HepG2 (cell line): ENCODE measurements at regions not wholly inside any gene's neighbourhood (a gene's known extent, or its start where the extent isn't known, plus 50 kb on each side); places are given as distances from the start of the nearest gene placed in this dataset.

ENCODE experiments used
- ATAC-seq: fragments of 200-7000 bp; cut with Tn5 transposase; 3 replicates; pipeline ENCODE4 v1.9.1; 2020; ENCODE audit warnings: mild to moderate bottlenecking, moderate library complexity
- BruUV-seq: library from RNA; stranded (reverse); fragments of 400-500 nt; replicated peaks from 2 replicates; lab custom pipeline; 2021; lab: Mats Ljungman, UMichigan
- CTCF ChIA-PET: fragments of 300-600 bp; formaldehyde crosslinking; extraction: SDS; loops from one replicate; lab custom pipeline; 2021; ENCODE audit warnings: low total read pairs, inconsistent platforms, low intra/inter-chr PET ratio; lab: Yijun Ruan, JAX
- POLR2A ChIA-PET: fragments of 350-600 bp; sonication (Branson Sonifier 250); formaldehyde crosslinking; loops from one replicate; lab custom pipeline; 2020; ENCODE audit warnings: antibody characterized with exemption, inconsistent platforms; lab: Yijun Ruan, JAX
- DNase-seq: peaks from one replicate; pipeline ENCODE4 v3.0.0-alpha.2; 2015; ENCODE audit warnings: low spot score
- FAIRE-seq: peaks from 3 replicates; lab custom pipeline; 2011; peaks lifted over from hg19 to GRCh38; lab: Jason Lieb, UNC
- H2AFZ ChIP-seq: one replicate; pipeline ENCODE4 v1.6.1; 2011; ENCODE audit warnings: low read length, inconsistent platforms
- H3K27ac ChIP-seq: fragments of 300-600 bp; 3 replicates; pipeline ENCODE4 v1.8.0; 2011; ENCODE audit warnings: mixed run types, mild to moderate bottlenecking, mixed read lengths, low read length, inconsistent platforms; ENCODE audit not compliant: insufficient read depth; ENCODE audit errors: extremely low read length
- H3K27me3 ChIP-seq, 2 experiments: fragments of 200-600 bp in 1 of 2; 2 replicates in 1 of 2; 3 replicates in 1 of 2; pipeline versions ENCODE4 v1.6.0 to v1.8.0; 2011; ENCODE audit warnings: low read length in 2 of 2, mild to moderate bottlenecking in 2 of 2, moderate library complexity in 2 of 2, inconsistent platforms in 1 of 2; ENCODE audit not compliant: insufficient read depth in 2 of 2, control insufficient read depth in 1 of 2
- H3K36me3 ChIP-seq, 2 experiments: fragments of 200-600 bp in 1 of 2; replicated peaks in 1 of 2; 2 replicates in 1 of 2; 3 replicates in 1 of 2; pipeline versions ENCODE4 v1.5.1 to v1.8.0; 2011; ENCODE audit warnings: low read length in 2 of 2, inconsistent platforms in 1 of 2; ENCODE audit not compliant: insufficient read depth in 2 of 2, control insufficient read depth in 1 of 2
- H3K4me1 ChIP-seq: 2 replicates; pipeline ENCODE4 v1.5.1; 2012; ENCODE audit warnings: low read length, inconsistent platforms; ENCODE audit not compliant: insufficient read depth
- H3K4me2 ChIP-seq: 2 replicates; pipeline ENCODE4 v1.6.0; 2011; ENCODE audit warnings: low read depth, low read length, inconsistent platforms
- H3K4me3 ChIP-seq, 3 experiments: fragments of 200-600 bp in 1 of 3; sonication (generic), shearing (Covaris generic) in 1 of 3; replicated peaks in 1 of 3; 2 replicates each; pipeline ENCODE4 v1.5.1; 2011 to 2016; ENCODE audit warnings: low read length in 3 of 3, inconsistent platforms in 2 of 3, low read depth in 2 of 3, mild to moderate bottlenecking in 2 of 3, control low read depth in 1 of 3, mixed read lengths in 1 of 3; ENCODE audit not compliant: insufficient read depth in 1 of 3
- H3K79me2 ChIP-seq: one replicate; pipeline ENCODE4 v1.6.1; 2011; ENCODE audit warnings: low read length, inconsistent platforms; ENCODE audit not compliant: insufficient read depth
- H3K9ac ChIP-seq: 2 replicates; pipeline ENCODE4 v1.6.0; 2011; ENCODE audit warnings: mild to moderate bottlenecking, low read depth, low read length, inconsistent platforms; ENCODE audit not compliant: insufficient read depth
- H3K9me3 ChIP-seq: 2 replicates; pipeline ENCODE4 v1.5.1; 2012; ENCODE audit warnings: mild to moderate bottlenecking, low read length
- H4K20me1 ChIP-seq: 2 replicates; pipeline ENCODE4 v1.6.0; 2011; ENCODE audit warnings: inconsistent platforms, mild to moderate bottlenecking, low read length, moderate library complexity; ENCODE audit not compliant: insufficient read depth
- ASH2L ChIP-seq: fragments of 300-600, 200-600 bp; sonication (generic); IDR thresholded peaks from 2 replicates; pipeline ENCODE4 v1.7.0; 2017; ENCODE audit warnings: low read depth, mild to moderate bottlenecking, moderate library complexity, mixed read lengths, low read length; ENCODE audit not compliant: insufficient read length
- MAFF ChIP-seq: IDR thresholded peaks from 2 replicates; pipeline ENCODE4 v1.6.1; 2011; ENCODE audit warnings: low read depth, low read length, improper control_type of control experiment
- MAFG ChIP-seq: sonication (generic); formaldehyde crosslinking; IDR thresholded peaks from 2 replicates; pipeline ENCODE4 v1.5.1; 2020; ENCODE audit warnings: mild to moderate bottlenecking, missing genetic modification reagents
- MAFK ChIP-seq, 2 experiments: IDR thresholded peaks in 1 of 2; conservative IDR thresholded peaks in 1 of 2; 2 replicates each; pipeline ENCODE4 v1.6.1; 2011; ENCODE audit warnings: improper control_type of control experiment in 2 of 2, low read length in 2 of 2
- NAIF1 ChIP-seq: sonication (generic); formaldehyde crosslinking; IDR thresholded peaks from 2 replicates; pipeline ENCODE4 v1.5.0; 2020; ENCODE audit warnings: mild to moderate bottlenecking, missing genetic modification reagents, borderline replicate concordance
- NFIB ChIP-seq: sonication (generic); formaldehyde crosslinking; IDR thresholded peaks from 2 replicates; pipeline ENCODE4 v1.9.0; 2021; ENCODE audit warnings: missing genetic modification reagents, mild to moderate bottlenecking, borderline replicate concordance
- NPAS2 ChIP-seq: sonication (generic); formaldehyde crosslinking; IDR thresholded peaks from 2 replicates; pipeline ENCODE4 v1.8.0; 2022; ENCODE audit warnings: mild to moderate bottlenecking, missing genetic modification reagents, borderline replicate concordance
- NRL ChIP-seq: sonication (generic); formaldehyde crosslinking; IDR thresholded peaks from 2 replicates; pipeline ENCODE4 v1.5.0; 2020; ENCODE audit warnings: missing genetic modification reagents, mild to moderate bottlenecking, moderate library complexity, borderline replicate concordance
- PAF1 ChIP-seq: IDR thresholded peaks from 2 replicates; pipeline ENCODE4 v1.6.1; 2016; ENCODE audit warnings: missing genetic modification reagents, missing compliant biosample characterization
- SOX13 ChIP-seq, 3 experiments: fragments of 450-650 bp in 1 of 3; sonication (generic) in 1 of 3; formaldehyde crosslinking in 1 of 3; IDR thresholded peaks in 2 of 3; conservative IDR thresholded peaks in 1 of 3; 2 replicates each; pipeline versions ENCODE4 v1.5.0 to v1.6.1; 2016 to 2020; ENCODE audit warnings: antibody characterized with exemption in 1 of 3, mild to moderate bottlenecking in 1 of 3, missing compliant biosample characterization in 1 of 3, missing genetic modification reagents in 1 of 3, moderate library complexity in 1 of 3
- TBL1XR1 ChIP-seq: fragments of 150-350 bp; IDR thresholded peaks from 2 replicates; pipeline ENCODE4 v1.6.1; 2014; ENCODE audit warnings: borderline replicate concordance, low read length; ENCODE audit not compliant: partially characterized antibody
- ZBTB38 ChIP-seq: sonication (generic); formaldehyde crosslinking; IDR thresholded peaks from 2 replicates; pipeline ENCODE4 v1.5.1; 2020; ENCODE audit warnings: mild to moderate bottlenecking, missing genetic modification reagents
- ZNF264 ChIP-seq: sonication (generic); formaldehyde crosslinking; IDR thresholded peaks from 2 replicates; pipeline ENCODE4 v1.4.0; 2020; ENCODE audit warnings: missing genetic modification reagents
- ZNF3 ChIP-seq: IDR thresholded peaks from 2 replicates; pipeline ENCODE4 v1.7.0; 2017; ENCODE audit warnings: inconsistent platforms
- ZNF329 ChIP-seq: sonication (generic); formaldehyde crosslinking; IDR thresholded peaks from 2 replicates; pipeline ENCODE4 v1.9.0; 2021; ENCODE audit warnings: low read depth, mild to moderate bottlenecking, missing genetic modification reagents
- ZNF335 ChIP-seq: sonication (generic); formaldehyde crosslinking; IDR thresholded peaks from 2 replicates; pipeline ENCODE4 v1.4.0; 2020; ENCODE audit warnings: missing genetic modification reagents
- WGBS: methylation state at CpG from one replicate; pipeline ENCODE4 v1.1.6; 2017; ENCODE audit warnings: low lambda C conversion rate; 5-methylcytosine and 5-hydroxymethylcytosine counted together
- in situ Hi-C: cut with HindIII; loops from 2 replicates; pipeline ENCODE4 v1.10.0; 2017; ENCODE audit warnings: low pct_unique_long_range_greater_than_20kb; ENCODE audit not compliant: extremely low pct_ligation_motif_present
- intact Hi-C: fragments of 100-400 bp; cut with micrococcal nuclease; formaldehyde crosslinking; loops from one replicate; pipeline ENCODE4 v1.10.0; 2022; ENCODE audit not compliant: unreplicated experiment
- TF ChIP-seq, protein P1 (sequence below): fragments of 450-650 bp; IDR thresholded peaks from 2 replicates; pipeline ENCODE4 v1.6.1; 2016
- TF ChIP-seq, protein P2 (sequence below): IDR thresholded peaks from 2 replicates; pipeline ENCODE4 v1.6.1; 2012; ENCODE audit warnings: low read depth, low read length, improper control_type of control experiment

- WGBS, result 2% methylated on average over 1 of the region's 1 CpG
- H3K27me3 ChIP-seq, result no peaks in the 10 kb centered on the region
- H3K4me3 ChIP-seq, result no peak overlapping the region
- BruUV-seq, result no TSS peak
- intact Hi-C loops, result no loop called here
- H3K27ac ChIP-seq, result no peak overlapping the region
- in situ Hi-C loops, result no loop called here
- no peaks in the 10 kb centered on the region for H3K36me3 ChIP-seq
- ChIA-PET POLR2A (no interaction called here), CTCF (no interaction called here)
- H4K20me1 ChIP-seq, result no peaks in the 10 kb centered on the region
- no peak for FAIRE-seq
- H3K4me1 ChIP-seq, result no peaks in the 10 kb centered on the region
- no peak for DNase-seq
- H3K9ac ChIP-seq, result no peak overlapping the region
- TF ChIP-seq MAFK (conservative IDR thresholded peaks at IDR 0.05 in 1 of 2, IDR thresholded peaks at IDR 0.05 in 1 of 2; ENCODE audit: low read length in 2 of 2) (peak; percentile 64 to 67), ZNF3 (CRISPR knock-in tag) (no peak), ZNF264 (CRISPR knock-in tag) (no peak), NPAS2 (CRISPR knock-in tag) (no peak), MAFF (peak; percentile 72)
- TF ChIP-seq, all 625 proteins: peak for 2
- no peak overlapping the region for H3K4me2 ChIP-seq
- ATAC-seq, result no peak
- no peaks in the 10 kb centered on the region for H3K9me3 ChIP-seq
- no peaks in the 10 kb centered on the region for H3K79me2 ChIP-seq
- H2AFZ ChIP-seq, result no peak overlapping the region
Observed at GRCh38 chr1:195076682-195077081, 1531.6 kb downstream of the KCNT2 start.

- Histone ChIP-seq H3K9ac (no peak overlapping the region), H4K20me1 (no peaks in the 10 kb centered on the region), H3K79me2 (no peaks in the 10 kb centered on the region), H3K4me2 (no peak overlapping the region), H3K27me3 (no peaks in the 10 kb centered on the region), H3K27ac (no peak overlapping the region), H2AFZ (no peak overlapping the region), H3K4me3 (no peak overlapping the region), H3K9me3 (no peaks in the 10 kb centered on the region), H3K36me3 (no peaks in the 10 kb centered on the region), H3K4me1 (no peaks in the 10 kb centered on the region)
- 27% methylated on average over 2 of the region's 2 CpGs for WGBS
- ATAC-seq (no peak), DNase-seq (no peak), FAIRE-seq (no peak)
- in situ Hi-C loops, result no loop called here
- no TSS peak for BruUV-seq
- ChIA-PET CTCF (no interaction called here), POLR2A (no interaction called here)
- intact Hi-C loops, result no loop called here
- no peak for TF ChIP-seq ASH2L
- TF ChIP-seq NFIB (CRISPR knock-in tag), result no peak
- TF ChIP-seq ZNF335 (CRISPR knock-in tag), result no peak
- TF ChIP-seq PAF1 (CRISPR knock-in tag), result no peak
- TF ChIP-seq SOX13 (IDR thresholded peaks at IDR 0.05), result no peak
- TF ChIP-seq SOX13 (CRISPR knock-in tag; conservative IDR thresholded peaks at IDR 0.05 in 1 of 2, IDR thresholded peaks at IDR 0.05 in 1 of 2), result no peak
- TF ChIP-seq, protein P1, sequence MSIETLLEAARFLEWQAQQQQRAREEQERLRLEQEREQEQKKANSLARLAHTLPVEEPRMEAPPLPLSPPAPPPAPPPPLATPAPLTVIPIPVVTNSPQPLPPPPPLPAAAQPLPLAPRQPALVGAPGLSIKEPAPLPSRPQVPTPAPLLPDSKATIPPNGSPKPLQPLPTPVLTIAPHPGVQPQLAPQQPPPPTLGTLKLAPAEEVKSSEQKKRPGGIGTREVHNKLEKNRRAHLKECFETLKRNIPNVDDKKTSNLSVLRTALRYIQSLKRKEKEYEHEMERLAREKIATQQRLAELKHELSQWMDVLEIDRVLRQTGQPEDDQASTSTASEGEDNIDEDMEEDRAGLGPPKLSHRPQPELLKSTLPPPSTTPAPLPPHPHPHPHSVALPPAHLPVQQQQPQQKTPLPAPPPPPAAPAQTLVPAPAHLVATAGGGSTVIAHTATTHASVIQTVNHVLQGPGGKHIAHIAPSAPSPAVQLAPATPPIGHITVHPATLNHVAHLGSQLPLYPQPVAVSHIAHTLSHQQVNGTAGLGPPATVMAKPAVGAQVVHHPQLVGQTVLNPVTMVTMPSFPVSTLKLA, result no peak
- no peak for TF ChIP-seq ZNF329 (CRISPR knock-in tag)
- no peak for TF ChIP-seq NRL (CRISPR knock-in tag)
- TF ChIP-seq MAFG (CRISPR knock-in tag), result no peak
- no peak for TF ChIP-seq NAIF1 (CRISPR knock-in tag)
- no peak for TF ChIP-seq ZBTB38 (CRISPR knock-in tag)
- TF ChIP-seq, protein P2, sequence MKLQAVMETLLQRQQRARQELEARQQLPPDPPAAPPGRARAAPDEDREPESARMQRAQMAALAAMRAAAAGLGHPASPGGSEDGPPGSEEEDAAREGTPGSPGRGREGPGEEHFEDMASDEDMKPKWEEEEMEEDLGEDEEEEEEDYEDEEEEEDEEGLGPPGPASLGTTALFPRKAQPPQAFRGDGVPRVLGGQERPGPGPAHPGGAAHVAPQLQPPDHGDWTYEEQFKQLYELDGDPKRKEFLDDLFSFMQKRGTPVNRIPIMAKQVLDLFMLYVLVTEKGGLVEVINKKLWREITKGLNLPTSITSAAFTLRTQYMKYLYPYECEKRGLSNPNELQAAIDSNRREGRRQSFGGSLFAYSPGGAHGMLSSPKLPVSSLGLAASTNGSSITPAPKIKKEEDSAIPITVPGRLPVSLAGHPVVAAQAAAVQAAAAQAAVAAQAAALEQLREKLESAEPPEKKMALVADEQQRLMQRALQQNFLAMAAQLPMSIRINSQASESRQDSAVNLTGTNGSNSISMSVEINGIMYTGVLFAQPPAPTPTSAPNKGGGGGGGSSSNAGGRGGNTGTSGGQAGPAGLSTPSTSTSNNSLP, result no peak
- no peak for TF ChIP-seq TBL1XR1
Observed at GRCh38 chr1:195075973-195076372, 1532.3 kb downstream of the KCNT2 start.
